ENCODE measurements at regions not wholly inside any gene's neighbourhood (a gene's known extent, or its start where the extent isn't known, plus 50 kb on each side); places are given as distances from the start of the nearest gene placed in this dataset.

- 0 out of 2 replicates have a peak, but pooled peaks have one; percentile 20 for TF ChIP-seq CTCF (conservative IDR thresholded peaks at IDR 0.05; ENCODE audit: low read length)
- TF ChIP-seq EZH2phosphoT487 (IDR thresholded peaks at IDR 0.05; ENCODE audit: borderline replicate concordance, low read depth, low read length), result no peak
These were observed 50.4 kb upstream of the PAGE5 start for GRCh38 chrX:55169782-55170181.
